ENCODE measurements at regions not wholly inside any gene's neighbourhood (a gene's known extent, or its start where the extent isn't known, plus 50 kb on each side); places are given as distances from the start of the nearest gene placed in this dataset.

- no peak for TF ChIP-seq CTCF (IDR thresholded peaks at IDR 0.05; ENCODE audit: poor library complexity, severe bottlenecking)
- Histone ChIP-seq H3K4me3 (ENCODE audit: severe bottlenecking) (no peak overlapping the region), H3K27ac (ENCODE audit: poor library complexity, severe bottlenecking) (no peak overlapping the region), H3K9me3 (ENCODE audit: severe bottlenecking) (peaks cover 2% of the 10 kb centered on the region), H3K36me3 (ENCODE audit: low read depth) (no peaks in the 10 kb centered on the region), H3K4me1 (ENCODE audit: insufficient read depth, poor library complexity, severe bottlenecking) (no peaks in the 10 kb centered on the region), H3K27me3 (ENCODE audit: insufficient read depth, poor library complexity, severe bottlenecking) (no peaks in the 10 kb centered on the region)
- ATAC-seq (ENCODE audit: low read depth) (no peak), DNase-seq (ENCODE audit: low spot score) (no peak)
Observed at GRCh38 chr9:82438581-82438980, 450.0 kb downstream of the SPATA31D1 start.

GRCh38 chr9:82443312-82443711 is 454.7 kb downstream of the SPATA31D1 start:
- no peaks in the 10 kb centered on the region for H3K36me3 ChIP-seq (ENCODE audit: low read depth)
- no peak for DNase-seq (ENCODE audit: low spot score)
- ATAC-seq (ENCODE audit: low read depth) = no peak
- no peak overlapping the region for H3K27ac ChIP-seq (ENCODE audit: poor library complexity, severe bottlenecking)
- peaks cover 2% of the 10 kb centered on the region for H3K9me3 ChIP-seq (ENCODE audit: severe bottlenecking)
- no peak for TF ChIP-seq CTCF (IDR thresholded peaks at IDR 0.05; ENCODE audit: poor library complexity, severe bottlenecking)
- H3K27me3 ChIP-seq (ENCODE audit: insufficient read depth, poor library complexity, severe bottlenecking) = no peaks in the 10 kb centered on the region
- H3K4me3 ChIP-seq (ENCODE audit: severe bottlenecking) = no peak overlapping the region
- H3K4me1 ChIP-seq (ENCODE audit: insufficient read depth, poor library complexity, severe bottlenecking) = no peaks in the 10 kb centered on the region

GRCh38 chr9:82445556-82445955 is 457.0 kb downstream of the SPATA31D1 start:
- Histone ChIP-seq H3K9me3 (ENCODE audit: severe bottlenecking) (no peaks in the 10 kb centered on the region), H3K4me3 (ENCODE audit: severe bottlenecking) (no peak overlapping the region), H3K27ac (ENCODE audit: poor library complexity, severe bottlenecking) (no peak overlapping the region), H3K36me3 (ENCODE audit: low read depth) (no peaks in the 10 kb centered on the region), H3K27me3 (ENCODE audit: insufficient read depth, poor library complexity, severe bottlenecking) (no peaks in the 10 kb centered on the region), H3K4me1 (ENCODE audit: insufficient read depth, poor library complexity, severe bottlenecking) (no peaks in the 10 kb centered on the region)
- ATAC-seq (ENCODE audit: low read depth) = no peak
- no peak for DNase-seq (ENCODE audit: low spot score)
- TF ChIP-seq CTCF (IDR thresholded peaks at IDR 0.05; ENCODE audit: poor library complexity, severe bottlenecking) = no peak

- no peak for ATAC-seq (ENCODE audit: low read depth)
- H3K36me3 ChIP-seq (ENCODE audit: low read depth) = no peaks in the 10 kb centered on the region
- H3K4me3 ChIP-seq (ENCODE audit: severe bottlenecking) = no peak overlapping the region
- H3K27me3 ChIP-seq (ENCODE audit: insufficient read depth, poor library complexity, severe bottlenecking) = no peaks in the 10 kb centered on the region
- H3K4me1 ChIP-seq (ENCODE audit: insufficient read depth, poor library complexity, severe bottlenecking) = no peaks in the 10 kb centered on the region
- H3K27ac ChIP-seq (ENCODE audit: poor library complexity, severe bottlenecking) = no peak overlapping the region
- no peak for TF ChIP-seq CTCF (IDR thresholded peaks at IDR 0.05; ENCODE audit: poor library complexity, severe bottlenecking)
- H3K9me3 ChIP-seq (ENCODE audit: severe bottlenecking) = no peaks in the 10 kb centered on the region
- DNase-seq (ENCODE audit: low spot score) = no peak
Observed at GRCh38 chr9:82447343-82447742, 458.8 kb downstream of the SPATA31D1 start.

- DNase-seq (ENCODE audit: low spot score) (no peak), ATAC-seq (ENCODE audit: low read depth) (no peak)
- Histone ChIP-seq H3K27ac (ENCODE audit: poor library complexity, severe bottlenecking) (no peak overlapping the region), H3K36me3 (ENCODE audit: low read depth) (no peaks in the 10 kb centered on the region), H3K27me3 (ENCODE audit: insufficient read depth, poor library complexity, severe bottlenecking) (no peaks in the 10 kb centered on the region), H3K4me1 (ENCODE audit: insufficient read depth, poor library complexity, severe bottlenecking) (no peaks in the 10 kb centered on the region), H3K9me3 (ENCODE audit: severe bottlenecking) (no peaks in the 10 kb centered on the region), H3K4me3 (ENCODE audit: severe bottlenecking) (no peak overlapping the region)
- TF ChIP-seq CTCF (IDR thresholded peaks at IDR 0.05; ENCODE audit: poor library complexity, severe bottlenecking) = no peak
Observed at GRCh38 chr9:82449986-82450385, 461.4 kb downstream of the SPATA31D1 start.

Measured in RWPE2 (cell line).